Endothelial cell of umbilical vein (primary cell): ENCODE measurements at regions not wholly inside any gene's neighbourhood (a gene's known extent, or its start where the extent isn't known, plus 50 kb on each side); places are given as distances from the start of the nearest gene placed in this dataset.

Experiments used
- EZH2 ChIP-seq: IDR thresholded peaks from 2 replicates; pipeline ENCODE4 v1.6.1; 2012; ENCODE audit warnings: borderline replicate concordance, low read depth, mild to moderate bottlenecking, moderate library complexity, low read length, inconsistent platforms; ENCODE audit not compliant: severe bottlenecking
- POLR2A ChIP-seq: IDR thresholded peaks from 2 replicates; pipeline ENCODE4 v1.6.1; 2012; ENCODE audit warnings: low read depth, mild to moderate bottlenecking, control low read depth, low read length

GRCh38 chr10:2620827-2621521 lies 446.4 kb upstream of the PFKP start:
- TF ChIP-seq POLR2A (no peak), EZH2 (no peak)
